ENCODE measurements at regions not wholly inside any gene's neighbourhood (a gene's known extent, or its start where the extent isn't known, plus 50 kb on each side); places are given as distances from the start of the nearest gene placed in this dataset.

GRCh38 chr5:56552612-56553268, 262.6 kb upstream of the MAP3K1 start:
- ChIA-PET POLR2A (no interaction called here), CTCF (interaction anchor here (0.7 to 1.6 kb wide), 3 partner anchors 12 to 260 kb away, joined by 3 to 4 read pairs (median 3); no protein-coding TSS in a partner anchor)
- no peak overlapping the region for H3K4me2 ChIP-seq
- H3K79me2 ChIP-seq (ENCODE audit: insufficient read depth): no peaks in the 10 kb centered on the region
- H3K4me3 ChIP-seq (ENCODE audit: low read depth in 2 of 2, low read length in 1 of 2): no peak overlapping the region
- TF ChIP-seq FOSL2 (IDR thresholded peaks at IDR 0.05; ENCODE audit: borderline replicate concordance, low read depth) (no peak), SIN3A (IDR thresholded peaks at IDR 0.05; ENCODE audit: borderline replicate concordance, low read depth, low read length) (no peak), NFIC (IDR thresholded peaks at IDR 0.05; ENCODE audit: borderline replicate concordance) (no peak), SMC3 (IDR thresholded peaks at IDR 0.05; ENCODE audit: low read depth, low read length) (no peak), JUND (IDR thresholded peaks at IDR 0.05) (no peak)
- no peaks in the 10 kb centered on the region for H3K36me3 ChIP-seq (replicated peaks in 1 of 2; ENCODE audit: control insufficient read depth in 1 of 2, insufficient read depth in 2 of 2, low read length in 1 of 2)
- no peaks in the 10 kb centered on the region for H3K4me1 ChIP-seq (ENCODE audit: control insufficient read depth in 1 of 2, insufficient read depth in 2 of 2, low read depth in 1 of 2, low read length in 1 of 2)
- H2AFZ ChIP-seq (ENCODE audit: low read depth): no peak overlapping the region
- H3K9me2 ChIP-seq: no peaks in the 10 kb centered on the region
- no peaks in the 10 kb centered on the region for H3F3A ChIP-seq (replicated peaks; ENCODE audit: insufficient read depth)
- DNase-seq: no peak
- H3K9ac ChIP-seq: no peak overlapping the region
- no peak overlapping the region for H3K27ac ChIP-seq (ENCODE audit: low read depth in 2 of 2, low read length in 1 of 2)
- no peaks in the 10 kb centered on the region for H4K20me1 ChIP-seq (ENCODE audit: insufficient read depth)
- H3K9me3 ChIP-seq: no peaks in the 10 kb centered on the region
- H3K27me3 ChIP-seq (ENCODE audit: insufficient read depth): no peaks in the 10 kb centered on the region

GRCh38 chr5:56550227-56550626, 265.1 kb upstream of the MAP3K1 start:
- Histone ChIP-seq H3K9me3 (no peaks in the 10 kb centered on the region), H3K4me1 (ENCODE audit: control insufficient read depth in 1 of 2, insufficient read depth in 2 of 2, low read depth in 1 of 2, low read length in 1 of 2) (no peaks in the 10 kb centered on the region; a peak in 1 of 4 replicates), H3F3A (replicated peaks; ENCODE audit: insufficient read depth) (no peaks in the 10 kb centered on the region), H3K36me3 (replicated peaks in 1 of 2; ENCODE audit: control insufficient read depth in 1 of 2, insufficient read depth in 2 of 2, low read length in 1 of 2) (no peaks in the 10 kb centered on the region), H4K20me1 (ENCODE audit: insufficient read depth) (no peaks in the 10 kb centered on the region), H3K27me3 (ENCODE audit: insufficient read depth) (no peaks in the 10 kb centered on the region), H3K4me2 (no peak overlapping the region), H3K4me3 (ENCODE audit: low read depth in 2 of 2, low read length in 1 of 2) (no peak overlapping the region), H2AFZ (ENCODE audit: low read depth) (no peak overlapping the region), H3K9me2 (no peaks in the 10 kb centered on the region), H3K9ac (no peak overlapping the region), H3K79me2 (ENCODE audit: insufficient read depth) (no peaks in the 10 kb centered on the region), H3K27ac (ENCODE audit: low read depth in 2 of 2, low read length in 1 of 2) (no peak overlapping the region)
- DNase-seq: no peak
- WGBS (ENCODE audit: low lambda C conversion rate): 95% methylated on average over 1 of the region's 2 CpGs
- ChIA-PET CTCF (interaction anchor here (1.1 kb wide), 1 partner anchor 26 kb away, joined by 3 read pairs; no protein-coding TSS in a partner anchor), POLR2A (no interaction called here)
- TF ChIP-seq MXI1 (IDR thresholded peaks at IDR 0.05; ENCODE audit: low read depth, low read length) (no peak), RFX5 (IDR thresholded peaks at IDR 0.05; ENCODE audit: low read length) (no peak)

DNA sequence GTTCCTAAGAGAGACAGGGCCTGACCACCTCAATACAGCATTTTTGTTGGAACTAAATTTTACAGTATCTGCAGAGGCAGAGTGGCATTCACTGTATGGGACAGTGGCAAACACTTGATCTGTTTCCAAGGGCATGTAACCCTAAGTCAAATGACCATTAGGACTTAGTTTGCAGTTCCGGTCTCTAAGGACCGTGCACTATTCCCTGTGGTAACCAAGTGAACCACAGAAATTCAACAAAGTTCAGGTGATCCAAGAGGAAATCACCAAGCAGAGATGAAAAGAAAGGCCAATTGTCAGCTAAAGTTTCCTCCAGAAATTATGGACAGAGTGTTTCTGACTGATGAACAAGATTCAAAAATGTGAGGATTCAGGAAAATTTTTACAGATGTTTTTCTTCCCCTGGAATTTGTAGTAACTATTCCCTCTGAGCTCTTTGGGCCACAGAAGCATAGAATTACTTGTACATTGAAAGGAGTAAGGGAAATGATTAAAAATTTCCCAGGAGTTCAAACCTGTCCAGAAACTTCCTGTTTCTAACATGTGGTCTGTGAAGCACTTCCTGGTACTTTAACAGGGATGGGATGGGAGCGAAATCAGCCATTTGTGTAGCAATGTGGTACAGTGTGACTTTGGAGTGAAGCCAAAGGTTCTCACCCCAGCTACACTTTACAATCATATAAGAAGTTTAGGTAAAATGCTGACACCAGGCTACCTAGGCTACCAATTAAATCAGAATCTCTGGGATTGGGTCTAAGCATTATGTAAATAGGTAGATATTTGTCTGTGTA, 266.1 kb upstream of the MAP3K1 start:
- WGBS (ENCODE audit: low lambda C conversion rate): 87% methylated on average over 3 of the region's 3 CpGs
- CTCF ChIA-PET: interaction anchor here (1.1 kb wide), 1 partner anchor 27 kb away, joined by 3 read pairs; no protein-coding TSS in a partner anchor
- H3K9ac ChIP-seq: no peak overlapping the region
- TF ChIP-seq ZBTB33 (IDR thresholded peaks at IDR 0.05; ENCODE audit: borderline replicate concordance, low read depth) (no peak), RAD21 (IDR thresholded peaks at IDR 0.05; ENCODE audit: low read length) (no peak), FOXJ3 (CRISPR knock-in tag; IDR thresholded peaks at IDR 0.05) (no peak), RXRA (IDR thresholded peaks at IDR 0.05; ENCODE audit: borderline replicate concordance, low read depth) (no peak), TAF1 (IDR thresholded peaks at IDR 0.05; ENCODE audit: borderline replicate concordance, low read depth, low read length) (no peak), EZH2phosphoT487 (IDR thresholded peaks at IDR 0.05; ENCODE audit: borderline replicate concordance, low read depth) (no peak)
- TF ChIP-seq, protein P1, sequence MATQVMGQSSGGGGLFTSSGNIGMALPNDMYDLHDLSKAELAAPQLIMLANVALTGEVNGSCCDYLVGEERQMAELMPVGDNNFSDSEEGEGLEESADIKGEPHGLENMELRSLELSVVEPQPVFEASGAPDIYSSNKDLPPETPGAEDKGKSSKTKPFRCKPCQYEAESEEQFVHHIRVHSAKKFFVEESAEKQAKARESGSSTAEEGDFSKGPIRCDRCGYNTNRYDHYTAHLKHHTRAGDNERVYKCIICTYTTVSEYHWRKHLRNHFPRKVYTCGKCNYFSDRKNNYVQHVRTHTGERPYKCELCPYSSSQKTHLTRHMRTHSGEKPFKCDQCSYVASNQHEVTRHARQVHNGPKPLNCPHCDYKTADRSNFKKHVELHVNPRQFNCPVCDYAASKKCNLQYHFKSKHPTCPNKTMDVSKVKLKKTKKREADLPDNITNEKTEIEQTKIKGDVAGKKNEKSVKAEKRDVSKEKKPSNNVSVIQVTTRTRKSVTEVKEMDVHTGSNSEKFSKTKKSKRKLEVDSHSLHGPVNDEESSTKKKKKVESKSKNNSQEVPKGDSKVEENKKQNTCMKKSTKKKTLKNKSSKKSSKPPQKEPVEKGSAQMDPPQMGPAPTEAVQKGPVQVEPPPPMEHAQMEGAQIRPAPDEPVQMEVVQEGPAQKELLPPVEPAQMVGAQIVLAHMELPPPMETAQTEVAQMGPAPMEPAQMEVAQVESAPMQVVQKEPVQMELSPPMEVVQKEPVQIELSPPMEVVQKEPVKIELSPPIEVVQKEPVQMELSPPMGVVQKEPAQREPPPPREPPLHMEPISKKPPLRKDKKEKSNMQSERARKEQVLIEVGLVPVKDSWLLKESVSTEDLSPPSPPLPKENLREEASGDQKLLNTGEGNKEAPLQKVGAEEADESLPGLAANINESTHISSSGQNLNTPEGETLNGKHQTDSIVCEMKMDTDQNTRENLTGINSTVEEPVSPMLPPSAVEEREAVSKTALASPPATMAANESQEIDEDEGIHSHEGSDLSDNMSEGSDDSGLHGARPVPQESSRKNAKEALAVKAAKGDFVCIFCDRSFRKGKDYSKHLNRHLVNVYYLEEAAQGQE (IDR thresholded peaks at IDR 0.05; ENCODE audit: low read depth, low read length): no peak

More for the DNA sequence above, 266.1 kb upstream of the MAP3K1 start:
- DNase-seq: no peak
- H3K4me2 ChIP-seq: no peak overlapping the region
- H3K79me2 ChIP-seq (ENCODE audit: insufficient read depth): no peaks in the 10 kb centered on the region
- H3K27me3 ChIP-seq (ENCODE audit: insufficient read depth): no peaks in the 10 kb centered on the region
- POLR2A ChIA-PET: no interaction called here
- H3K4me1 ChIP-seq (ENCODE audit: control insufficient read depth in 1 of 2, insufficient read depth in 2 of 2, low read depth in 1 of 2, low read length in 1 of 2): no peaks in the 10 kb centered on the region; a peak in 1 of 4 replicates
- no peaks in the 10 kb centered on the region for H3F3A ChIP-seq (replicated peaks; ENCODE audit: insufficient read depth)
- no peak overlapping the region for H2AFZ ChIP-seq (ENCODE audit: low read depth)
- no peaks in the 10 kb centered on the region for H3K36me3 ChIP-seq (replicated peaks in 1 of 2; ENCODE audit: control insufficient read depth in 1 of 2, insufficient read depth in 2 of 2, low read length in 1 of 2)
- no peaks in the 10 kb centered on the region for H4K20me1 ChIP-seq (ENCODE audit: insufficient read depth)
- H3K27ac ChIP-seq (ENCODE audit: low read depth in 2 of 2, low read length in 1 of 2): no peak overlapping the region
- no peaks in the 10 kb centered on the region for H3K9me3 ChIP-seq
- H3K9me2 ChIP-seq: no peaks in the 10 kb centered on the region
- no peak overlapping the region for H3K4me3 ChIP-seq (ENCODE audit: low read depth in 2 of 2, low read length in 1 of 2)
